HTR-8/SVneo (cell line): ENCODE measurements at regions not wholly inside any gene's neighbourhood (a gene's known extent, or its start where the extent isn't known, plus 50 kb on each side); places are given as distances from the start of the nearest gene placed in this dataset.

Source experiments
- DNase-seq: peaks from one replicate; pipeline ENCODE4 v3.0.0; 2011; ENCODE audit warnings: low spot score, mixed read lengths; ENCODE audit not compliant: insufficient read length
- FAIRE-seq: peaks from 2 replicates; lab custom pipeline; 2011; peaks lifted over from hg19 to GRCh38; lab: Jason Lieb, UNC

DNA sequence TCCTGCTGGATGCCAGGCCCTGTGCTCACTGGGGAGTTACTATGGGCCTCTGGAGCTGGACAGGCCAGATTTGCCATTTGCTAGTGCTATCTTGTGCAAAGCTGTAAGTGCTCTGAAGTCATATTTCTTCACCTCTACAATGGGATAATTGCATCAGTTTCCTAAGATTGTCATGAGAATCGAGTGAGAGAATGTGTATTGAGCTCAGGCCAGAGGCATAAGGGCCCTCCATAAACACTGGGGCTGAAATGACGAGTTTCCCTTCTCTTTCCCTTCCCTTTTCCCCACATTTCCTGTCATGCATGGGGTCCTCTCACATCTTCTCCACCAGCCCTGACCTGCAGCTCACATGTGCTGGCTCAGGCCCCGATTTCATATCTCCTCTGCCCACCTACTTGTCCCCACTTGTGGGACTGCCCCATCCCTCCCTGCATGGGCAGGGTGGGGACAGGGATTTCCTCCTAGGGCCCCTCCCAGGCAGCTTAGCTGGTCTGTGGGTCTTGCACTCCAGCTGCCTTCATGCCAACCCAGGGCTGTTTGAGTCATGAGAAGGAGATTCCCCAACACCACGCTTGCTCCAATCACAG is 358.8 kb downstream of the MID1IP1 start:
- DNase-seq (no peak), FAIRE-seq (no peak)

DNA sequence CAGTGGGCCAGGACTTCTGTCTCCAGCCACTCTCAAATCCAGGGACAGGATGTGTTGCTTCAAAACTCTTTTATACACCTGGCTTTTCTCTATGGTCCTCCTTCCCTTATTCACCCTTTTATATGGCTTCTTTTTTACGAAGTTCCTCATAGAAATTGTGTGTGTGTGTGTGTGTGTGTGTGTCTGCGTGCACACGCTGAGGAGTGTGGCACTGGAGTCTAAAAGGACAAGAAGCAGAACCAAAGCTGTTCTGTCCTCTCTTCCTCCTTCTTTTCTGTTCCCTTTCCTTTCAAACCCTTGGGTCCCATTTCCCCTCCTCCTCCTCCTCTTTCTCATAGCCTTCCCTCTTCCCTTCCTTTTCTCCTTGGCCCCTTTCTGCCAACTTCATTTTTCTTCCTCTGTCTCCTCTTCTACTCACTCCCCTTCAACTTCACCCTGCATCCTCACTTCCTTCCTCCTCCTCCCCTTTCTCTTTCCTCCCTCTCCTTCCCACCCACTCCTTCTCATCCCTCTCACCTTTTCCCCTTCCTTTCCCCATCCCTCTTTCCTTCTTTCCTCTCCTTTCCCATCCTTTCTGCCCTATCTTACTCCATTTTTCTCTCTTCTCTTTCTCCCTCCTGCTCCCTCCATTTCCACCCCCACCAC is 360.5 kb downstream of the MID1IP1 start:
- FAIRE-seq (no peak), DNase-seq (no peak)

- DNase-seq = no peak
- FAIRE-seq = no peak
These were observed 361.1 kb downstream of the MID1IP1 start for GRCh38 chrX:39162322-39162735.

DNA sequence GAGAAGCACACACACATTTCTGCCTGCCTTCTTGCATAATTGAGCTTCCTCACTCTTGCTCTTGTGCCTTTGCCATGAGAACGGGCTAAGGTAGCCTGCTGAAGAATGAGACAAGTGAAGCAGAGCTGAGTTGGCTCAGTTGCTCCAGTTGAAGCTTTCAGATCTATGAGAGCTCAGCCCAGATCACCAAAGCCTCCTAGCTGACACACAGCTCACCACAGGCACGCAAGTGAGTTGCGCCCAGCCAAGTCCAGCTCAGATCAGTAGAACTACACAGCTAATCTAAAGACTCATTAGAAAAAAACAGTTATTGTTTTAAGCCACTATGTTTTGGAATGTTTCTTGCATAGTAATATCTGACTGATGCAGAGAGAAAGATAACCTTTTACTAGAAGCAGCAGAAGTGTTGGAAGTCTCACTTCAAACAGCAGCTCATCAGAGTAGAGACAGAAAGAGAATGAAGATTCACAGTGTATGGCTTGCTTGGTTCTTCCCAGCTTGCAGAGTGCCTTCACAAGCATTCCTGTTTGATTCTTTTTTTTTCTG is 362.4 kb downstream of the MID1IP1 start:
- FAIRE-seq (no peak), DNase-seq (no peak)

DNA sequence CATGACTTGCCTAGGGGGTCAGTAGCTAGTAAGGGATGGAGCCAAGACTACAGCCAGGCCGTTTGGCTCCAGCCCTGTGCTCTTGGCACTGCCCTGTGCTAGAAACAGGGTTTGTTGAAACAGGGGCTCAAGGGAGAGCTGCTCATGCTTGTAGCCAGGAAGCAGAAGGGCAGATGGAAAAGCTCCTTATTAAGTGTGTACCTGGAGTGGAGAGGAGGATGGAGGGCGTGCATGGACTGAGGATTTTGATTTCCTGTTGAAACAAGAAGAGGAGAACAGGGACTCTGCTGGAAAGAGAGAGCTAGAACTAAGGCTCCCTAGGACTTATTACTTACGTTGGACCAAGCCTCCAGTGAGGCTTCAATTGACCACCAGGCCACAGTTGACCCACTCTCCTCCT is 363.0 kb downstream of the MID1IP1 start:
- DNase-seq = no peak
- no peak for FAIRE-seq

GRCh38 chrX:39165185-39165584 is 363.9 kb downstream of the MID1IP1 start:
- DNase-seq (no peak), FAIRE-seq (no peak)

DNA sequence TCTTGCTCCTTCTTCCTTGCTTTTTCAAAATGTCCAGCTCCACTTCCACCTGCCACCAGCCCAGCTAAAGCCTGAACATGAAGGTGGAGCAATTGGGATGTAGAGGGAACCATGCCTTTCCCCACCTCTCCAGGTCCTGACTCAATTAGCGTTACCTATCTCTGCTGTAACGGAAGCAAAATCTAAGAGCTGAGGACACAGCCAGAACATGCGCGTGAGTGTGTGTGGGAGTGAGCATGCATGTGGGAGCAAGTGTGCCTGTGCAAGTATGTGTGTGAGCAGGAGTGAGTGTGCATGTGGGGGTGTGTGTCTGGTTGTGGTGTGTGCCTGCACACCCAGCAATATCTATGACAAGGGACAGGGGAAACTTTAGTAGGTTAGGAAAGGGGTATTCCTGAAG is 364.5 kb downstream of the MID1IP1 start:
- no peak for DNase-seq
- no peak for FAIRE-seq

DNA sequence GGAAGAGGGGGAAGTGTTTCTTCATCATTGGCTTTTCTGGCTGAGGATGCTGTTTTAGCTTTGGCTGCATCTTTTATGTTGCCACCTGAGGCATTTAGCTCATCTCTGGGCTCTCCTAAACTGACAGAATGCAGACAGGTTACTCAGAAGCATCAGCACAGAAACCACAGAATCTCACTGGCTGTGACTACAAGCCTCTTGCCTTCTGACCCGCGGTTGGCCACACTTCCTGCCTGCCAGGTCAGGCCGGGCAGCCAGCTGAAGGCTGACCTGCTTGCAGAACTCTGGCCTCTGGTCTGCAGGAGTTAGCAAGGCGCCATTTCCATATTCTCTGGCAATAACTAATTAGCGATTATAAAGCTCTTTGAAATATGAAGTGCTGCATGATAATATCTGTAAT is 366.5 kb downstream of the MID1IP1 start:
- no peak for FAIRE-seq
- DNase-seq = no peak

DNA sequence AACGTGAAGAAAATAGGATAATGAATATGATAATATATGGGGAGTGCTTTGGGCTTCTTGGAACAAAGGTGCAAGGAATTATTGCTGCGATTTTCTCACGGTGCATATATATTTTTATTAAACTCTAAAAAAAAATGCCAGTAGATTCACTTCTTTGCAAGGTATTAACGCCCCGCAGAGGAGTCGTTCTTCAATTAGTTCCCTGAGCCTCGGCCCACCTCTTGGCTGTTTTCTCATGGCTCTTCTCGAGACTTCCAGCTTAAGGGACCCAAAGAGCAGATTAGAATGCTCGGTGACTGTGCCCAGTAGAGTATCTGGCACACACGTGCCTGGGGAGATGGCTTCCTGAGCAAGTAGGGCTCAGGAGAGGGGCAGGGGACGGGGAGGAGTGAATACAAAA is 367.4 kb downstream of the MID1IP1 start:
- DNase-seq (no peak), FAIRE-seq (no peak)

DNA sequence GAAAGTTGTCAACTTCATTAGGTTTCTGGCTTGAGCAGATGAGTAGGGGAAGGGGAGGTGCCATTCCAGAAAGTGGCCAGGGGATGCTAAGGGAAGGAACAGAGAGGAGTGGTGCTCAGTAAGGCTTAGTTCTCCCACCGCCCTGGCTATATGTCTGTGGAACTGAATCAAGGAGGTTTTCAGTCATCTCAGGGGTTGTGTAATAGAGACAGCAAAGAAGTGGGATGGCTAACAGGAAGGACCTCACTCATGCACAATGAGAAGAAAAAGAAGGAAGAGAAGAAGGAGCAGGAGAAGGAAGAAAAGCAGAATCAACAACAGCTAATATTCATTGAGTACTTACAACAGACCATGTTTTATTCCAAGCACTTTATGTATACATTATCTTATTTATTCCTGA is 368.7 kb downstream of the MID1IP1 start:
- FAIRE-seq = no peak

GRCh38 chrX:39170464-39170863 is 369.2 kb downstream of the MID1IP1 start:
- no peak for DNase-seq
- FAIRE-seq = no peak

More for the DNA sequence above, 368.7 kb downstream of the MID1IP1 start:
- no peak for DNase-seq

GRCh38 chrX:39171686-39172085 is 370.4 kb downstream of the MID1IP1 start:
- DNase-seq (no peak), FAIRE-seq (no peak)

DNA sequence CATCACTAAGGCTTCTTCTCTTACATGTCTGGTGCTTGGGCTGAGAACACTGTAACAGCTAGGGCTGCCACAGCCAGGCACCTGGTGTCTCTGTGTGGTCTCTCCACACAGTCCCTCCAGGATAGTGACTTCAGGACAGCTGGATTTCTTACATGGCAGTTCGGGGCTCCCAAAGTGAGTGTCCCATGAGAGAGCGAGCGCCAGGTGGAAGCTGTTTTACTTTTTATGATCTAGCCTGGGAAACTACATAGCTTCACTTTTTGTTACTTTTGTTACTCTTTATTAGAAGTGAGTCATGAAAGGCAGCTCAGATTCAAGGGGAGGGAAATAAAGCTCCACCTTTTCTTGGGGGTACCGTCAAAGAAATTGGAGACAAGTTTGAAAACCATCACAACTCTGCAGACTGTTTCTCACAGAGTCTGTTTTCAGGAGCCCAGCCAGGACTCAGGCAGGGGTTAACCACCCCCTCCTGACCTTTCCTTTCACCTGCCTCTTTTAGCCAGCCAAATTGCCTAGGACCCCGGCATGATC is 373.0 kb downstream of the MID1IP1 start:
- DNase-seq (no peak), FAIRE-seq (no peak)

- FAIRE-seq (no peak), DNase-seq (no peak)
These were observed 373.6 kb downstream of the MID1IP1 start for GRCh38 chrX:39174772-39175417.

DNA sequence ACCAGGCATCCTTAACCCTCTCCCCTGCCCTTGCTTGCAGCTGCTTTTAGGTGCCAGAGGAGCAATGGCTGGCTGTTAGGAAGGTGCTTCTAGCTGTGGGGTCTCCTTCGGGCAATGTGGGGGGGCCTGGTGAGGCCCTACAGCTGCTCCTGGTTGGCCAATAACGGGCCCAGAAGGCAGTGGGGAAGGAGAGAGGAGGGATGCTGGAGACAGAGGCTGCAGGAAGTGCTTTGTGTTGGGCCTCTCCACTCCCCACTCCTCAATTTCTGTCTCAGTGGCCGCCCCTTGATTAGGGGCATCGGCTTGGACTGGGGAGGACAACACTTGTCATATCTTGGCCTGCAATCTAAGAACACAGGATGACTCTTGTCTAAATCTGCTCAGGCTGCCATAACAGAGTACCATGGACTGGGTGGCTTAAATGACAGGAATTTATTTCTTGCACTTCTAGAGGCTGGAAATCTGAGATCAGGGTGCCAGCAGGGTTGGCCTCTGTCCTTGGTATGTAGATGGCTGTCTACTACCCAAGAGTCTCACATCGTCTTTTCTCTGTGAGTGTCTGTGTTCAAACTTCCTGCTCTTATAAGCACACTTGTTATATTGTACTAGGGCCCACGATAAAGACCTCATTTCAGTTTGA is 374.3 kb downstream of the MID1IP1 start:
- DNase-seq (no peak), FAIRE-seq (no peak)

DNA sequence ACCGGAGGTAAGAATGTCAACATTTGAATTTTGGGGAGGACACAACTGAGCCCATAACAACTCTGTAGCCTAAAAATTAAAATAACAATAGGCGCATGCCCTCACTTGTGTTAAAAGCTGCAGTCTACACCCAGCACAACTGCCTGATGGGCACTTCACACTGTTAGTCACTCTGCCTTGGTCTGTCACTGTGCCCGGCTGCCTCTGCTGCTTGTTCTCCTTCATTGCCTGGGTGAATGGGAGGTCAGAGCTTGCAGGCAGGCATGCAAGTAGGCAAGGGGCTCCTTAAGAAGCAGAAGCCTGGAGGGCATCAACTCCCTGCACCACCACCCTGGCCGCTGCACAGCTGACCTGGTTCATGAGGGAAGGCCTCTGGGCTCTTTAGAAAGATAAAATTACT is 374.8 kb downstream of the MID1IP1 start:
- DNase-seq (no peak), FAIRE-seq (no peak)

GRCh38 chrX:39189431-39189830 is 388.2 kb downstream of the MID1IP1 start:
- DNase-seq = no peak
- FAIRE-seq = no peak

- no peak for FAIRE-seq
- DNase-seq = no peak
These were observed 393.4 kb downstream of the MID1IP1 start for GRCh38 chrX:39194673-39195072.

DNA sequence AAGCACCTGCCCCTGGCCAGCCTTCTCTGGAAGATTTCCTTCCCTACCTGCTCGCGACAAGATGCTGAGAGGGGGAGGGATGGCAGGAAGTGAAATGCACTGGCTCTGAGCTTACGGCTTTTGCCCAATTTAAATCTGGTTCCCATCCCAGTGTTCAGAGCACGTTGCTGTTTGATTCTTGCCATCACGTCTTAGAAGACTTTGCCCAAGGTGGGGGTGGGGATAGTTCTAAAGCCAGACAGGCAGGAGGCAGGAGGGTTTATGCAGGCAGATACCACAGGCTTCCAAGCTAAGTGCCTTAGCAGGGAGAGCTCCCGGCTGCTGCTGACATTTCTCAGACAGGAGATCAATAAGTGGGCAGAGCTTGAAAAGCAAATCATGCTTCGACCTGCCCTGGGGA is 393.9 kb downstream of the MID1IP1 start:
- FAIRE-seq = no peak
- no peak for DNase-seq

DNA sequence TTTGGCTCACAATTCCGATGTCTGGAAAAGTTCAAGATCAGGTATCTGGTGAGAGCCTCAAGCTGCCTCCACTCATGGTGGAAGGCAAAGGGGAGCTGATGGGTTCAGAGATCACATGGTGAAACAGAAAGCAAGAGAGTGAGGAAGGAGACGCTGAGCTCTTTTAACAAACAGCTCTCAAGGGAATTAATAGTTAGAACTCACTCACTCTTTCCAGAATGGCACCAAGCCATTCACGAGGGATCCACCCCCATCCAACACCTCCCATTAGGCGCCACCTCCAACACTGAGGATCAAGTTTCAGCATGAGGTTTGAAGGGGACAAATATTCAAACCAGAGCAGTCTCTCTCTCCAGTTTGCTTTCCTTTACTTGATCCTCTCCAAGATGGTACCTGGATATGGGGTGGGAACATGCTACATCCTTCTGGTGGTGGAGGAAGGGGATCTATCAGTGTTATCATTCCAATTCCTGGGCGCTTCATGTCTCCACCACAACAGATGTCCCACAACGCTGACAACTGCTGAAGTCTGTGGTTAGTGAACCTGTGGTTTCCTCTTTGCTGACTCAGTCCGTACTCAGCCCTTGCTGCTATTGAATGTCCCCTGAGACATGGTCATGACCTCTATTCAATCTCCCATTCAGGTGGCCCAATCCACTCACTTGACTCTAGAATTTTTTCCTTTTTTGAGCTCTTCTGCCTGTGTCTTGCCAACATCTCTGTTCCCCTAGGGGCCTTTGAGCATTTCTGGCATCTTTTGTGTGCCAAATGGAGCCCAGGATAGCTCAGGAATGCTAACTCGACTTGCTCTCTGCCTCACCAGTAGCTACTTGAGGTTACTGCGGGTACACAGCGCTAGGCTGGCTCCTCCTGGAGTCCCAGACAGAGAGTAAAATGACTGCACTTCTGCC is 395.2 kb downstream of the MID1IP1 start:
- DNase-seq = no peak
- FAIRE-seq = no peak
